Tibial artery (tissue), 4 donors: ENCODE measurements at regions not wholly inside any gene's neighbourhood (a gene's known extent, or its start where the extent isn't known, plus 50 kb on each side); places are given as distances from the start of the nearest gene placed in this dataset.

Experiments
- DNase-seq, 2 donors: peaks; one replicate each; pipeline ENCODE4 v3.0.0-alpha.2; 2019
- H3K27ac ChIP-seq, 2 donors: fragments of 200-600 bp; sonication (generic) in 1 of 2; 1 replicate in 1 of 2; 2 replicates in 1 of 2; pipeline ENCODE4 v1.5.1; 2018 to 2019; ENCODE audit warnings: mild to moderate bottlenecking in 1 of 2
- H3K27me3 ChIP-seq, 2 donors: fragments of 200-600 bp; sonication (generic) in 1 of 2; one replicate each; pipeline versions ENCODE4 v1.5.1 to v1.6.0; 2016 to 2019
- H3K36me3 ChIP-seq, 3 donors: fragments of 200-600 bp; sonication (generic) in 2 of 3; one replicate each; pipeline ENCODE4 v1.5.1; 2016 to 2019; ENCODE audit warnings: mild to moderate bottlenecking in 2 of 3
- H3K4me1 ChIP-seq, 4 donors: fragments of 200-600 bp; sonication (generic) in 2 of 4; 1 replicate in 3 of 4; 2 replicates in 1 of 4; pipeline ENCODE4 v1.5.1; 2016 to 2019
- H3K4me3 ChIP-seq, 2 donors: fragments of 200-600 bp; sonication (generic) in 1 of 2; 1 replicate in 1 of 2; 2 replicates in 1 of 2; pipeline ENCODE4 v1.5.1; 2018 to 2019; ENCODE audit warnings: mild to moderate bottlenecking in 2 of 2
- H3K9me3 ChIP-seq, 3 donors: fragments of 200-600 bp; sonication (generic) in 1 of 3; one replicate each; pipeline ENCODE4 v1.5.1; 2016 to 2019
- CTCF ChIP-seq, 2 experiments: fragments of 200-600 bp in 1 of 2; fragments of 450-650 bp in 1 of 2; IDR thresholded peaks; one replicate each; pipeline ENCODE4 v1.5.1; 2017 to 2019; ENCODE audit warnings: antibody characterized with exemption in 2 of 2, mild to moderate bottlenecking in 1 of 2, moderate library complexity in 1 of 2
- intact Hi-C: fragments of 100-400 bp; cut with DNase I; formaldehyde crosslinking; loops from one replicate; pipeline ENCODE4 v1.15.0; 2023; ENCODE audit warnings: low total_unique reads

DNA sequence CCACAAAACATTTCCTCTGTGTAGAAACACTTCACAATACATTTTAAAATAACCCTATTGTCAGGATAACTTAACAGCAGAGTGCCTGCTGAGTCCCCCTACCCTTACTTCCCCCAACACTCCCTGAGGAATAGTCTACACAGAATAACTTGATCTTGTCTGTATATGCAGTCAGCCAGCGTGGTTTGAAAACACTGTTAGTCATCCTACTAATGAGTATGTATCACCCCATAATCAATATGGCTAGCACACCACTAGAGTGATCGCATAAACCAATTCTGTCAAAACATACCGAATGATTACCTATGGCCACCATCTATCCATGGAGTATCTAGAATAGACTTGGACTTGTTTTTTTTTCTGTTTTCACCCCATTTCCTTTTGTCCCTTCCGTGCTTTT is 152.7 kb upstream of the NECTIN3 start:
- Histone ChIP-seq H3K27ac (no peak overlapping the region), H3K9me3 (peaks cover 0 to 5% (median 0%) of the 10 kb centered on the region in 3 donors), H3K4me1 (no peaks in the 10 kb centered on the region), H3K27me3 (no peaks in the 10 kb centered on the region), H3K36me3 (no peaks in the 10 kb centered on the region), H3K4me3 (no peak overlapping the region)
- intact Hi-C loops, result no loop called here
- TF ChIP-seq CTCF (IDR thresholded peaks at IDR 0.05), result no peak
- DNase-seq, result no peak

- Histone ChIP-seq H3K4me1 (no peaks in the 10 kb centered on the region), H3K9me3 (no peaks in the 10 kb centered on the region), H3K27me3 (no peaks in the 10 kb centered on the region), H3K27ac (no peak overlapping the region), H3K36me3 (no peaks in the 10 kb centered on the region), H3K4me3 (no peak overlapping the region)
- DNase-seq, result no peak
- no peak for TF ChIP-seq CTCF (IDR thresholded peaks at IDR 0.05)
- intact Hi-C loops, result no loop called here
Measured at GRCh38 chr3:110925798-110926197, 145.8 kb upstream of the NECTIN3 start.

DNA sequence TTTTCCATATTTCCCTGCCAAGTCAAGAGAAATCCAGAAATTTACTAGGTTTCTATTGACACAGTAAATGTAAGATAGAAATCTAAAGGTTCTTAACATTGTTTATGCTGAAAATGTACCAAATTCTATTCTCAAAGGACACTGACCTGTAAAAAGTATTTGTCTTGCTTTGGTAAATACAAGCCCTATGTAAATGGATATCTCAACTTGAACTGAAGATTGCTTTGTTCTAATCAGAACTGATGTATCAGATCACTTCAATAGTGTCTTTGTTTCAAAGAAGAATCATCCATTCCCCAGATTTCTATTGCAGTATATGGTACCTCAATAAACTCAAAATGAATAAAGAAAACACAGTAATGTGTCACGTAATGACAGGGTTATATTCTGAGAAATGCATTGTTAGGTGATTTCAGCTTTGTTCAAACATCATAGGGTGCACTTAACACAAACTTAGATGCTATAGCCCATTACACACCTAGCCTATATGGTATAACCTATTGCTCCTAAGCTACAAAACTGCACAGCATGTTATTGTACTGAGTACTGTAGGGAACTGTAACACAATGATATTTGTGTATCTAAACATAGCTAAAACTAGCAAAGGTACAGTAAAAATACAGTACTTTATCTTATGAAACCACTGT is 143.5 kb upstream of the NECTIN3 start:
- TF ChIP-seq CTCF (IDR thresholded peaks at IDR 0.05), result no peak
- Histone ChIP-seq H3K4me3 (no peak overlapping the region), H3K36me3 (no peaks in the 10 kb centered on the region), H3K4me1 (no peaks in the 10 kb centered on the region), H3K27ac (no peak overlapping the region), H3K9me3 (no peaks in the 10 kb centered on the region), H3K27me3 (no peaks in the 10 kb centered on the region)
- intact Hi-C loops, result no loop called here
- no peak for DNase-seq

GRCh38 chr3:110929816-110930215 is 141.8 kb upstream of the NECTIN3 start:
- no peak for TF ChIP-seq CTCF (IDR thresholded peaks at IDR 0.05)

GRCh38 chr3:110932567-110932966 is 139.0 kb upstream of the NECTIN3 start:
- H3K36me3 ChIP-seq, result no peaks in the 10 kb centered on the region
- no peak for TF ChIP-seq CTCF (IDR thresholded peaks at IDR 0.05)
- H3K27ac ChIP-seq, result no peak overlapping the region
- no peak for DNase-seq
- intact Hi-C loops, result no loop called here
- no peaks in the 10 kb centered on the region for H3K4me1 ChIP-seq
- no peaks in the 10 kb centered on the region for H3K9me3 ChIP-seq
- no peak overlapping the region for H3K4me3 ChIP-seq
- no peaks in the 10 kb centered on the region for H3K27me3 ChIP-seq

More at GRCh38 chr3:110929816-110930215, 141.8 kb upstream of the NECTIN3 start:
- Histone ChIP-seq H3K27me3 (no peaks in the 10 kb centered on the region), H3K4me3 (no peak overlapping the region), H3K9me3 (no peaks in the 10 kb centered on the region), H3K36me3 (no peaks in the 10 kb centered on the region), H3K27ac (no peak overlapping the region), H3K4me1 (no peaks in the 10 kb centered on the region)
- DNase-seq, result no peak
- intact Hi-C loops, result no loop called here
